Testis (tissue), 2 donors: ENCODE measurements at regions not wholly inside any gene's neighbourhood (a gene's known extent, or its start where the extent isn't known, plus 50 kb on each side); places are given as distances from the start of the nearest gene placed in this dataset.

Source experiments
- CTCF ChIP-seq, 3 experiments: fragments of 450-650 bp in 2 of 3; fragments of 200-600 bp in 1 of 3; sonication (generic) in 1 of 3; IDR thresholded peaks; one replicate each; pipeline ENCODE4 v1.5.1; 2016 to 2019; ENCODE audit warnings: antibody characterized with exemption in 3 of 3, mild to moderate bottlenecking in 2 of 3, moderate library complexity in 1 of 3
- POLR2A ChIP-seq: fragments of 450-650 bp; IDR thresholded peaks from one replicate; pipeline ENCODE4 v1.6.1; 2017; ENCODE audit warnings: antibody characterized with exemption, mild to moderate bottlenecking, moderate library complexity

- no peak for TF ChIP-seq CTCF (IDR thresholded peaks at IDR 0.05)
- TF ChIP-seq POLR2A: no peak
Observed at GRCh38 chr14:38524636-38525509, 269.0 kb upstream of the CLEC14A start.
